Suppressor macrophage (primary cell): ENCODE measurements at regions not wholly inside any gene's neighbourhood (a gene's known extent, or its start where the extent isn't known, plus 50 kb on each side); places are given as distances from the start of the nearest gene placed in this dataset.

Source experiments
- DNase-seq, 4 experiments: peaks; one replicate each; pipeline ENCODE4 v3.0.0-alpha.2; 2020 to 2022

GRCh38 chr16:51450909-51451308, 299.8 kb upstream of the SALL1 start:
- no peak for DNase-seq

- DNase-seq, result no peak
These were observed 299.3 kb upstream of the SALL1 start for GRCh38 chr16:51450376-51450775.

- DNase-seq, result no peak
These were observed 298.4 kb upstream of the SALL1 start for GRCh38 chr16:51449441-51449840.

DNA sequence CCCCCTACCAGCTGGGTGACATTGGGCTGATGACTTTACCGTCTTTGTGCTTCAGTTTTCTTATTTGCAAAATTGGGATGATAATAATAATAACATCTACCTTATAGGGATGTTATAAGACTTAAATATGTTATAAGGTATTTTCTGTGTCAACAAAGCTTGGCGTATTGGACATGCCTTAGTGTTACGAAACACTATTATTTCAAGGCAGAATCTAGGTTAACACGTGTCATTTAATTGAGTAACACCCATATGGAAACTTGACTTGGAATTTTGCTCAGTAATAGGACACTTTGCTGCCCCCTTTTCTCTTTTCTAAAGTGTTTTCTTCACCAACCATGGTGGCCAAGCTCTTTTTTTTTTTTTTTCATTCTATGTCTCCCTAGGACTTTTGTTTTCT, 294.2 kb upstream of the SALL1 start:
- no peak for DNase-seq

GRCh38 chr16:51443934-51444333, 292.9 kb upstream of the SALL1 start:
- DNase-seq, result no peak

DNA sequence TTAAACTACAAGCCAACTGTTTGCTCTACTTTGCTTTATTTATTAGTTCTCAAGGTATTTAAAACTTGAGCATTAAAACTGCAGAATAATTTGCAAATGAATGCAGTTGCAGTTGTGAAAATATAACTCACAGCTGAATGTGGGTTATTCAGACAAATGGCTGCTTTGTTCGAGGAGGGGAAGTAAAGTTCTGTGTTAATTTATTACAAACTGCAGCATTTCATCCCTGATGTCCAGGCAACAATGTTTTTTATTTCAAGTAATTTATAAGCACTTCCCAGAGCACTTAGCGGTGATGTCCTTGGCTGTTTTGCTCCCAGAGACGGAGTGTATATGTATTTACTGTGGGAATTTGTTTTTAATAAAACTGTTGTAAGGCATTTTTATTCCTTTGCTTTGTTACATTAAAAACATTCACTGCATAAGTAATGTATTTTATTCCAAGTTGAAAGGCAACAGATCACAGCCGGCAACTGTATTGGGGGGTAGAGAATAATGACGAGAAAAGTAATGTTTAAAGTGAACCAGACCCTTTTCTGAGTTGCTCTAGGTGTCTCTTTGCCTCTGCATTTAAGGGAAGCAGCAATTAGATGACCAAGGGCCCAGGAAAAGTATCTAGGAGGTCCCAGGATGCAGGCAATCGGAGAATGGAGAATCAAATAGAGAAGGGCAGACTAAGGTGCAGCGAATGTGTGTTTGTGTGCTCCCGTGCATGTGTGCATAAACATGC, 291.2 kb upstream of the SALL1 start:
- DNase-seq, result no peak

- no peak for DNase-seq
These were observed 289.2 kb upstream of the SALL1 start for GRCh38 chr16:51440131-51440889.

DNA sequence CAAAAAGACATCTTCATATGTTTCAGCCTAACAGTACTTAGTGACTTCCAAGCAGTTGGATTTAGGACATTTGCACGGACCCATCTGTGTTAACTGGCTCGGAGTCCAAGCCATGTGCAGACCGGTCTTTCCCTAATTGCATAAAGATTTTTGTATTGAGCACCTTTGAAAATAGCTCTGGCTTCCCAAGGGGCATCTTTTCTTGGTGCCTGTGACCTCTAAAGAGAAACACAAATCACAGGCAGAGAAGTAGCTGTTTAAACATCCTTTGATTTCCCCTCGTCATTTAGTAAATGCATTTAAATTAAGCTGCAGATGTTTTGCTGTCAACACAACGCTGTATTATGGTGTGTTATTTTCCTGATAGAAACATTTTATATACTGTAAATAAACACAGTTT, 288.2 kb upstream of the SALL1 start:
- no peak for DNase-seq

DNA sequence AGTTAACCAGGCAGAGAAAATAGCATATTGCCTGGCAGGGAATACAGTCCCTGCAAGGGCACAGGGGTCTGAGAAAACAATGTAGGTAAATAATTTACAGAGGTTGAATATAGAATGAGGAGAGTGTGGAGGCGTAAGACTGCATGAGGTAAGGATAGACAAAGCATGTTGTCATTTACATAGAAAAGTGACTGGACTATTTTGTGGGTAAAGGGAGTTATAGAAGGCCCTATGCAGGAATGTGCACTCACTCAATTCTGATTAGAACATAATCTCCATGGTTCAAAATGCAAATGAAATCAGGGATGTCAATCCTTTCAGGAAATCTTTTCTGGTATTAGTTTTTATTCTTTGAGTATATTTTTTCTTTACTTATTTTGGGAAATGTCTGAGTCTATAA, 285.7 kb upstream of the SALL1 start:
- no peak for DNase-seq

GRCh38 chr16:51434567-51435198, 283.6 kb upstream of the SALL1 start:
- DNase-seq, result no peak

- no peak for DNase-seq
These were observed 282.5 kb upstream of the SALL1 start for GRCh38 chr16:51433599-51433998.

- no peak for DNase-seq
These were observed 280.6 kb upstream of the SALL1 start for GRCh38 chr16:51431517-51432241.

- DNase-seq, result no peak
These were observed 279.8 kb upstream of the SALL1 start for GRCh38 chr16:51430716-51431369.

DNA sequence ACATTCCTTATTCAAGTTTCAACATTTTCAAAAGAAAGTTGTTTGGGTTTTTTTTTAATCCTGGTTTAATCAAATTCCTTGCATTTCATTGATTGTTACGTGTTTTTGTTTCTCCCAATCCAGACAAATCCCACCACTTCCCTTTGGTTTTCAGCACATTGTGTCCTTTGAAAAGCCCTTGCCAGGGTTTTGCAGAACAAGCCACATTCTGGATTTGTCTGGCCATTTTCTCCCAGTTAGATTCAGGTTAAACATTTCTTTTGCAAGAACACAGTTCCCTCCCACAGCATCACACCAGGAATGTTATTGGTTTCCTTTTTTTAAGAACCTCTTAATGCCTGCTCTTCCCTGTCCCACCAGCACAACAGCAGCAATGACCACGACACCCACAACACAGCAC, 278.0 kb upstream of the SALL1 start:
- no peak for DNase-seq

DNA sequence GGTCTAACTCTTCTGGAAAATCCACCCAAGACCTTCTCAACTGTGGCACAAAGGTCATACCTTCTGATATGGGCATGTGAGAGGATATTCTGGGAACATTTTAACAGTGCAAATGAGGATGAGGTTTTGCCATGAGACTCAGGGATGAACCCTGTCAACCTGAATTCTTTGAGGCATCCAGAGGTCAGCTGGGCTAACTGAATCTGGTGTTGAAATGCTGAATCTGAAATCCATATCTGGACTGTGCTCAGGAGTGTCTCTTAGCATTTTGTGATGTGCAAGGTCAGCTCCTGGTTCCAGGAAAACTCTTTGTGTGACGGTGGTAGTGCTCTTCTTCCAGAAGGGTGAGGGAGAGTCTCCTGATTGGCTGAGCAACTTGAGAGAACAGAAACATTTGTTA, 276.0 kb upstream of the SALL1 start:
- DNase-seq, result no peak

DNA sequence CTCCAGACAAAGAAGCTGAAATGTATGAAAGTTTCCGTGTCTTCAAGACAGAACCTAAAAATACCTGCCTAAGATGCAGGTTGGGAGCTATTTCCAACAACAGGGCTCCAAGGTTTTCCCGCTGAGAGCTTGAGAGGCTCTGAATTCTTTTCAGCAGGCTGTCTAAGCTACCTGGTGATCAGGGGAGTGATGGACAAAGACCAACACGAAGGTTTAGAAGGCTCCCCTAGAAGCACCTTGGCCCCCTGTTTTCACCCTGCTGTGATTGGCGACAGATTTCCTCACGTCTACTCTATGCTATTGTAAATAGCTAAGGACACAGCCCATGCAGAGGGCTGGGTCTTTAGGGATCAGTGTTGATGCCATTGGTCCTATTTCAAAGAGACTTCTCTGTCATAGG, 275.2 kb upstream of the SALL1 start:
- no peak for DNase-seq

DNA sequence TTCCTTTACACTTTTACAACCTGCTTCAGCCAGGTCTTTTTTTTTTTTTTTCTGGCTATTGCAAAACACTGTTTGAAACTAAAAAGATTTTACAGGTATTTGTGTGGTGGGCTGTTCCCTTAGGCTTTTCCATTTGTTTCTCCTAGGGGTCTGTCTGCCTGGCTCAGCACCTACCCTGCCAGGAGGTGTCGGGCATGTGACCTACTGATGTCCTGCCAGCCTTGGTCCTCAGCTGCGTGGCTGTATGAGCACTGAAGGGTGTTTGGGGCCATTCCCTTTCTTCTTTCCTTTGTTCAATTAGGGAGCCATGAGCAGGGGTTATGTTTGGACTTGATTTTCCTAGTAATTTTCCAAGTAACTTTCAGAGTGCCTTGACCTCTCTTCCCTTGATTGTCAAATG, 269.2 kb upstream of the SALL1 start:
- DNase-seq, result no peak

GRCh38 chr16:51419768-51420167, 268.7 kb upstream of the SALL1 start:
- DNase-seq, result no peak

DNA sequence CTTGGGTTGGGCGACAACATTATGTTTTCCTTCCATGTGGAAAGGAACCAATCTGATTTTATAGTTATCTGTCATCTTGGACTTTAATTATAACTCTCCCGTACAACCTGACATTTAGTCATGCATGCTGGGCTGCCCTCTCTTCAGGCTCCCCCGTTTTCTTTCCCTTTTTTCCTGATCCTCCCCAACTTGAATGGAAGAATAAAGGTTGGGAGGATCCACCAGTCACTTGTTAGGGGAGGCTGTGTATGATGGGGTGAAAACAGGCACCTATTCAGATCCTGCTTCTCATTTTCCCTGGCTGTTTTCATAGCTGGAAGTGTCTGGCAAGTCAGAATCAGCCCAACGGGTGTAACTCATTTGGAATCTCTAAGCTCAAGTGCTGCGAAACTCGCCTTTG, 267.2 kb upstream of the SALL1 start:
- no peak for DNase-seq

- DNase-seq, result no peak
These were observed 265.9 kb upstream of the SALL1 start for GRCh38 chr16:51416926-51417325.

- no peak for DNase-seq
These were observed 259.1 kb upstream of the SALL1 start for GRCh38 chr16:51410125-51410524.

DNA sequence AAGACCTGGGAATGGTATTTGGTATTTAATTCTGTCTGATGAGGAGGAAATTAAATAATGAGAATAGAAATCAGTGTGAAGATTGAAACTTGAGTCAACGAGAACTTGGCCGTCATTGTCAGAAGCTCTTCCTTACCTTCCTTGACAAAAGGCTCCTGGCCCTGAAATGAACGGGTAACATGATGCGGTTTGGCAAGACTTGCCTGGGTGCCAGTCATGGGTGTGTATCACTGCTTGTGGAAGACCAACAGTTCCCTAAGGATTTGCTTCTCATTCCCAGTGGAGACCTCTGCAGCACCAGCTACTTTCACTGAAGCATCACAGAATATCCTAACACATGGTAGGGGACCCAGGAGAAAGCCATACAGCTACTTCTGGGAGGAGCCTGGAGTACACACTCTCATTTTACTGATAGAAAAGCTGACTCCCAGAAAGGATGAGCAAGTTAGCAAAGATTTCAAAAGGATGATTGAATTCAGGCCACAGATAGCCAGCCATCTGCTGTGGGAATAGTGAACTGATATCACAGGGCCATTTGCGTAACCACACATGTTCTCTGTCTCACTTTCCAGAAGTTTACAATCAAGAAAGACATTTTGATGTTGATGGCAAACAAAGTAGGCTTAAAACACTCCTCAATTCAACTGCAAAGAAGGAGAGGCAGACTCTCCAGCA, 258.1 kb upstream of the SALL1 start:
- no peak for DNase-seq
